ENCODE measurements at regions not wholly inside any gene's neighbourhood (a gene's known extent, or its start where the extent isn't known, plus 50 kb on each side); places are given as distances from the start of the nearest gene placed in this dataset.

DNA sequence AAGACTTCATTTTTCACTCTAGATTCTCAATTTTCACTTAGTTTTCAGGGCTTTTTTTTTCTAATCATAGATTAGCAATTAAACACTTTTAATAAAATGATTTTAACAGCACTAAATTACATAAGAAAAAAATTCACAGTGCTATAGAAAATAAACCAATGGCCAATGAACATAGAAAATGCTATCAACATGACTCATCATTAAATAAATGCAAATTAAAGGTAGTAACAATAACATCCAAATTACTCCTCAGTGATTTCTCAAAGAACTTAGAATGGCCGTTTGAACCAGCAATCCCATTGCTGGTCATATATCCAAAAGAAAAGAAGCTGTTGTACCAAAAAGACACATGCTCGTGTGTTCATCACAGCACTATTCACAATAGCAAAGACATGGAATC lies 1058.9 kb downstream of the UQCRFS1 start:
- TF ChIP-seq, protein P1, sequence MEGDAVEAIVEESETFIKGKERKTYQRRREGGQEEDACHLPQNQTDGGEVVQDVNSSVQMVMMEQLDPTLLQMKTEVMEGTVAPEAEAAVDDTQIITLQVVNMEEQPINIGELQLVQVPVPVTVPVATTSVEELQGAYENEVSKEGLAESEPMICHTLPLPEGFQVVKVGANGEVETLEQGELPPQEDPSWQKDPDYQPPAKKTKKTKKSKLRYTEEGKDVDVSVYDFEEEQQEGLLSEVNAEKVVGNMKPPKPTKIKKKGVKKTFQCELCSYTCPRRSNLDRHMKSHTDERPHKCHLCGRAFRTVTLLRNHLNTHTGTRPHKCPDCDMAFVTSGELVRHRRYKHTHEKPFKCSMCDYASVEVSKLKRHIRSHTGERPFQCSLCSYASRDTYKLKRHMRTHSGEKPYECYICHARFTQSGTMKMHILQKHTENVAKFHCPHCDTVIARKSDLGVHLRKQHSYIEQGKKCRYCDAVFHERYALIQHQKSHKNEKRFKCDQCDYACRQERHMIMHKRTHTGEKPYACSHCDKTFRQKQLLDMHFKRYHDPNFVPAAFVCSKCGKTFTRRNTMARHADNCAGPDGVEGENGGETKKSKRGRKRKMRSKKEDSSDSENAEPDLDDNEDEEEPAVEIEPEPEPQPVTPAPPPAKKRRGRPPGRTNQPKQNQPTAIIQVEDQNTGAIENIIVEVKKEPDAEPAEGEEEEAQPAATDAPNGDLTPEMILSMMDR (IDR thresholded peaks at IDR 0.05; ENCODE audit: poor library complexity, severe bottlenecking) = no peak
- Histone ChIP-seq H3K9me3 (ENCODE audit: severe bottlenecking) (no peaks in the 10 kb centered on the region), H3K4me1 (ENCODE audit: insufficient read depth, poor library complexity, severe bottlenecking) (no peaks in the 10 kb centered on the region), H3K27me3 (ENCODE audit: insufficient read depth, poor library complexity, severe bottlenecking) (no peaks in the 10 kb centered on the region), H3K27ac (ENCODE audit: poor library complexity, severe bottlenecking) (no peak overlapping the region), H3K4me3 (ENCODE audit: severe bottlenecking) (no peak overlapping the region), H3K36me3 (ENCODE audit: low read depth) (no peaks in the 10 kb centered on the region)
- DNase-seq (ENCODE audit: low spot score) (no peak), ATAC-seq (ENCODE audit: low read depth) (no peak)

DNA sequence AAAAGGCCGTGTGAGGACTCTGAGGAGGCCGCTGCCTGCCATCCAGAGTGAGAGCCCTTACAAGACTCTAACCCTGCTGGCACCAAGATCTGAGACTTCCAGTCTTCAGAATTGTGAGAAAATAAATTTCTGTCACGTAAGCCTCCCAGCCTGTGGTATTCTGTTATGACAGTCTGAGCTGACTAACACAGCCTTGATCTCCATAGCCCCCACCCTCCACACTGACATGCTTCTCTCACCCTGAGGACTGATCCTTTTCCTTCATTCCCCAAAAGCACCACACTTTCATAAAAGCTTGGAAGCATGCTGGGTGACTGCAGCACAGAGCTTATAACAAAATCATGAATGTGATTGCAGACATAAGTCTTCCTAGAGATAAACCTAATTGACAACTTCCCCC lies 1059.8 kb downstream of the UQCRFS1 start:
- Histone ChIP-seq H3K27ac (ENCODE audit: poor library complexity, severe bottlenecking) (no peak overlapping the region), H3K9me3 (ENCODE audit: severe bottlenecking) (no peaks in the 10 kb centered on the region), H3K4me3 (ENCODE audit: severe bottlenecking) (no peak overlapping the region), H3K4me1 (ENCODE audit: insufficient read depth, poor library complexity, severe bottlenecking) (no peaks in the 10 kb centered on the region), H3K36me3 (ENCODE audit: low read depth) (no peaks in the 10 kb centered on the region), H3K27me3 (ENCODE audit: insufficient read depth, poor library complexity, severe bottlenecking) (no peaks in the 10 kb centered on the region)
- no peak for ATAC-seq (ENCODE audit: low read depth)
- DNase-seq (ENCODE audit: low spot score) = no peak
- TF ChIP-seq, protein P1 (IDR thresholded peaks at IDR 0.05; ENCODE audit: poor library complexity, severe bottlenecking) = no peak

- ATAC-seq (ENCODE audit: low read depth) (no peak), DNase-seq (ENCODE audit: low spot score) (no peak)
- no peak overlapping the region for H3K4me3 ChIP-seq (ENCODE audit: severe bottlenecking)
- H3K36me3 ChIP-seq (ENCODE audit: low read depth) = no peaks in the 10 kb centered on the region
- H3K27ac ChIP-seq (ENCODE audit: poor library complexity, severe bottlenecking) = no peak overlapping the region
- no peaks in the 10 kb centered on the region for H3K27me3 ChIP-seq (ENCODE audit: insufficient read depth, poor library complexity, severe bottlenecking)
- H3K4me1 ChIP-seq (ENCODE audit: insufficient read depth, poor library complexity, severe bottlenecking) = no peaks in the 10 kb centered on the region
- TF ChIP-seq, protein P1 (IDR thresholded peaks at IDR 0.05; ENCODE audit: poor library complexity, severe bottlenecking) = no peak
- H3K9me3 ChIP-seq (ENCODE audit: severe bottlenecking) = no peaks in the 10 kb centered on the region
Observed at GRCh38 chr19:28152195-28152594, 1060.8 kb downstream of the UQCRFS1 start.

GRCh38 chr19:28150129-28150528 lies 1062.8 kb downstream of the UQCRFS1 start:
- no peak overlapping the region for H3K4me3 ChIP-seq (ENCODE audit: severe bottlenecking)
- no peaks in the 10 kb centered on the region for H3K36me3 ChIP-seq (ENCODE audit: low read depth)
- no peak for DNase-seq (ENCODE audit: low spot score)
- no peaks in the 10 kb centered on the region for H3K9me3 ChIP-seq (ENCODE audit: severe bottlenecking)
- no peaks in the 10 kb centered on the region for H3K4me1 ChIP-seq (ENCODE audit: insufficient read depth, poor library complexity, severe bottlenecking)
- TF ChIP-seq, protein P1 (IDR thresholded peaks at IDR 0.05; ENCODE audit: poor library complexity, severe bottlenecking) = no peak
- no peak for ATAC-seq (ENCODE audit: low read depth)
- H3K27ac ChIP-seq (ENCODE audit: poor library complexity, severe bottlenecking) = no peak overlapping the region
- H3K27me3 ChIP-seq (ENCODE audit: insufficient read depth, poor library complexity, severe bottlenecking) = no peaks in the 10 kb centered on the region

GRCh38 chr19:28148554-28148953 lies 1064.4 kb downstream of the UQCRFS1 start:
- DNase-seq (ENCODE audit: low spot score) (no peak), ATAC-seq (ENCODE audit: low read depth) (no peak)
- no peaks in the 10 kb centered on the region for H3K4me1 ChIP-seq (ENCODE audit: insufficient read depth, poor library complexity, severe bottlenecking)
- TF ChIP-seq, protein P1 (IDR thresholded peaks at IDR 0.05; ENCODE audit: poor library complexity, severe bottlenecking) = no peak
- no peak overlapping the region for H3K4me3 ChIP-seq (ENCODE audit: severe bottlenecking)
- no peaks in the 10 kb centered on the region for H3K36me3 ChIP-seq (ENCODE audit: low read depth)
- no peaks in the 10 kb centered on the region for H3K27me3 ChIP-seq (ENCODE audit: insufficient read depth, poor library complexity, severe bottlenecking)
- no peaks in the 10 kb centered on the region for H3K9me3 ChIP-seq (ENCODE audit: severe bottlenecking)
- no peak overlapping the region for H3K27ac ChIP-seq (ENCODE audit: poor library complexity, severe bottlenecking)
